AG10803 (cell line): ENCODE measurements at regions not wholly inside any gene's neighbourhood (a gene's known extent, or its start where the extent isn't known, plus 50 kb on each side); places are given as distances from the start of the nearest gene placed in this dataset.

Experiments
- DNase-seq: peaks from one replicate; pipeline ENCODE4 v3.0.0; 2010; ENCODE audit warnings: low read depth
- H3K4me3 ChIP-seq: 2 replicates; pipeline ENCODE4 v1.5.1; 2011; ENCODE audit warnings: mild to moderate bottlenecking, low read length, control low read depth
- CTCF ChIP-seq: conservative IDR thresholded peaks from 2 replicates; pipeline ENCODE4 v1.5.1; 2011; ENCODE audit warnings: mild to moderate bottlenecking, low read length, control low read depth, inconsistent platforms

- no peak for TF ChIP-seq CTCF
- peak; percentile 28 for DNase-seq
- H3K4me3 ChIP-seq = no peak overlapping the region
These were observed 512.0 kb upstream of the FAT1 start for GRCh38 chr4:187235456-187236170.

- no peak for TF ChIP-seq CTCF
- no peak overlapping the region for H3K4me3 ChIP-seq
- peak; percentile 98 for DNase-seq
These were observed 512.7 kb upstream of the FAT1 start for GRCh38 chr4:187236209-187236890.

- H3K4me3 ChIP-seq = no peak overlapping the region
- no peak for DNase-seq
- TF ChIP-seq CTCF = no peak
These were observed 515.0 kb upstream of the FAT1 start for GRCh38 chr4:187238646-187239045.

GRCh38 chr4:187251896-187252295, 528.2 kb upstream of the FAT1 start:
- no peak for TF ChIP-seq CTCF
- no peak overlapping the region for H3K4me3 ChIP-seq
- DNase-seq = peak; percentile 16

GRCh38 chr4:187256897-187257296, 533.2 kb upstream of the FAT1 start:
- H3K4me3 ChIP-seq = no peak overlapping the region
- no peak for DNase-seq
- no peak for TF ChIP-seq CTCF

GRCh38 chr4:187258651-187259401, 535.2 kb upstream of the FAT1 start:
- no peak overlapping the region for H3K4me3 ChIP-seq
- TF ChIP-seq CTCF = no peak
- DNase-seq = no peak

GRCh38 chr4:187268940-187269339, 545.3 kb upstream of the FAT1 start:
- no peak for TF ChIP-seq CTCF
- DNase-seq = peak; percentile 52
- no peak overlapping the region for H3K4me3 ChIP-seq
